Skeletal muscle cell (primary cell): ENCODE measurements at regions not wholly inside any gene's neighbourhood (a gene's known extent, or its start where the extent isn't known, plus 50 kb on each side); places are given as distances from the start of the nearest gene placed in this dataset.
"Not testable (repeated sequence)": the region's sequence is repeated elsewhere in the genome, so short reads cannot be mapped to it uniquely, and the experiment has no call there.

ENCODE experiments used
- DNase-seq: peaks from one replicate; pipeline ENCODE4 v3.0.0-alpha.2; 2010; ENCODE audit warnings: low read depth
- H3K4me3 ChIP-seq: 2 replicates; pipeline ENCODE4 v1.5.1; 2011; ENCODE audit warnings: low read depth, mild to moderate bottlenecking, control low read depth, low read length, moderate library complexity

DNA sequence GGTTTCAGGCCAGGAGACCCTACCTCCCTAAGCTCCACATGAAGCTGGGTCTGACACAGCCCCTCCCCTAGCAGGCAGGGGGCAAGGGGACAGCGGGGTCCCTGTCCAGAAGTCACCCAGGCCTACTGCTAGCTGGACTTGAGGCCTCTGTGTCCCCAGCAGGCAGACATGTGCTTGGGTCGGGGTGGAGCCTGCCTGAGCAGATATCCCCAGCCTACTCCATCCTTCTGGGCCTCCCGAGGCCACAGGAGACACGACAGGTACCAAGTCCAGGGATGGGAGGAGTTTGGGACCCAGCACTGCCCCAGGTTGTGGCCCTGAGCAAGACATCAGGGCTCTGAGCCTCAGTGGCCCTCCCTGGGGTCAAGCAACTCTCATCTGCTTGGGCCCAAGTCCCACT, 105.2 kb upstream of the EIF5 start:
- no peak for DNase-seq
- no peak overlapping the region for H3K4me3 ChIP-seq

DNA sequence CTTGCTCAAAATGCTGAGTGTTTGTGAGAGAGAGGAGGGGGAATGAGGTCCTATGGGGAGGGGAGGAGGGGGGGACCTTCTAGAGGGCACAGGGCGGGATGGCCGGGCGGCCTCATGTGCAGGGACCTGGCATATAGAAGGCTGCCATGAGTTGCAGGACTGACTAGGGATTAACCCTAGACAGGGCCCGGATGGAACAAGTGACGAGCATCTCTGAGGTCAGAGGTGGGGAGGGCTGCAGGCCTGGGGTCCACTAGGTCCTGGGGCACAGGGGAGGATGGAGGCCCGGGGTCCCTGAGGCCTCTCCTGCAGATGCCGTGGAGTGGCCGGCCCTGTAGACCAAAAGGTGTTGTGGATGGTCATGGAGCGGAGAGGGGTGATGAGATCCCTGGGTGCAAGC, 104.0 kb upstream of the EIF5 start:
- H3K4me3 ChIP-seq = no peak overlapping the region
- no peak for DNase-seq

- no peak for DNase-seq
- H3K4me3 ChIP-seq = no peak overlapping the region
Measured at GRCh38 chr14:103230658-103231334, 103.2 kb upstream of the EIF5 start.

- no peak overlapping the region for H3K4me3 ChIP-seq
Measured at GRCh38 chr14:103231376-103232019, 102.5 kb upstream of the EIF5 start.

DNA sequence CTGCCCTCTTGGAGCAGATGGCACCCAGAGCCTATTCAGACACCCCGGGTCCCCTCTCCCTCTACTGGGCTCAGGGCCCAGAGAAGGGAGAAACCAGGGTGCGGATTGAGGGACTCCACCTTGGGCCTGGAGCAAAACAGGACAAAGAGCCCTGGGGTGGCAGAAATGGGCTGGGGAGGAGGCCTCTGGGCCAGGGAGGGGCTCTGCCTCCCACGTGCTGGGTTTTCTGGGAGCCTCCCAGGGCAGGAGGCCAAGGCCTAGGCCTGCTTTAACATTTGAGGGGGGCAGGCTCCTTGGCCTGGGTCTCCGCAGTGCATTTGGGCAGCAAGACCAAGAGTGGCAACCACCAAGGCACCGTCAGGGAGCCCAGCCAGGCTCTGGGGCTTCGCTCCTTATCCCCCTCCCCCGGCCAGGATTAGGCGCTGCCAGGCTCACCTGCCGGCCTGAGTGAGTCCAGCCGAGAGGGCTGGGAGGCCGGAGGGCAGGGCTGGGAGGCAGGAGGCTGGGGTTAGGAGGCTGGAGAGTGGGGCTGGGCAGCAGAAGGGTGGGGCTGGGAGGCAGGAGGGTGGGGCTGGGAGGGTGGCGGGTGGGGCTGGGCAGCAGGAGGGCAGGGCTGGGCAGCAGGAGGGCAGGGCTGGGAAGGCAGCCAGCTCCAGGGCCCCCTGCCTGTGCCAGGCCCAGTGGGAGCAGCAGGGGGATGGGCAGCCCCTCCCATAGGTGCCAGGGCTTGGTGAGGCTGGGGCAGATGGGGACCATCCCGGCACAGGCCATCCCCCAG, 101.8 kb upstream of the EIF5 start:
- no peak for DNase-seq
- H3K4me3 ChIP-seq = no peak overlapping the region

More at GRCh38 chr14:103231376-103232019, 102.5 kb upstream of the EIF5 start:
- DNase-seq = no peak

DNA sequence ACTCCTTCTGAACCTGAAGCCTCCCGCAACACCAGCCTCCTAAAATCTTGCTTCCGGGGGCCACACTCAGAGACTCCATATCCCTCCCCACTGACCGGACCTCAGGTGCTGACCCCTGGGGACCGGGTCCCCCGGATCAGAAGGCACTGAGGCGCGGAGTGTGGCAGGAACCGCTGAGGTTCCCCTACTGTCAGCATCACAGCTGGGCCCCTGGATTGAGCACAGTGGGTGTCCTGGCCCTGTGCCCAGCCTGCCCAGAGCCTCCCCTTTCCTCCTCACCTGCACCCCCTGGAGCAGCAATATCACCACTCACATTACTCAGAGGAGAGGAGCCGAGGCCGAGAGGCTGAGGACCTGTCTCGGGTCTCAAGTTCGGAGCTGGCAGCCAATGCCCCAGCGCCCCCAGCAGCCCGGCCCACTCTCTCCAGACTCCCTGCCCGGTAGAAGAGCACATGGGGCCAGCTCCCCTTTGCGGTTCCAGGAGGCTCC, 101.2 kb upstream of the EIF5 start:
- DNase-seq = no peak
- no peak overlapping the region for H3K4me3 ChIP-seq

DNA sequence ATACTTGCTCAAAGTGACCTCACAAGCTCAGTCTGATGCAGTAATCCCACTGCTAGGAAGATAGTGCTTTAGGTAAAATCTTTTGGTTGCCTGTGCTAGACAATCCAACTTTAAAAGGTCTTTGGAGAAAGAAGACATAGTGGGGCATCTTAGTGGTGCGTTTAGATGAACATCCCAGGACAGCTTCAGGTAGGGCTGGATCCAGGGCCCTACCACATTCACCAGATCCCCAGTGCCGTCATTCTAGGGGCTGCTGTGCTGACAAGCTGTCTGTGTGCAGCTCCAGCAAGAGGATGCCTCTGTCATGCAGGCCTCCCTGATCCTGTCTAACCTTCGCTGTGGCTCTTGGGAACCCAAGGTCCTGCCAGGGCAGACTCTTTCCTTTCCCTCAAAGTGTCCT, 100.7 kb upstream of the EIF5 start:
- no peak overlapping the region for H3K4me3 ChIP-seq
- no peak for DNase-seq

- not testable (repeated sequence) for DNase-seq, H3K4me3 ChIP-seq
Measured at GRCh38 chr14:103234826-103235225, 99.2 kb upstream of the EIF5 start.

DNA sequence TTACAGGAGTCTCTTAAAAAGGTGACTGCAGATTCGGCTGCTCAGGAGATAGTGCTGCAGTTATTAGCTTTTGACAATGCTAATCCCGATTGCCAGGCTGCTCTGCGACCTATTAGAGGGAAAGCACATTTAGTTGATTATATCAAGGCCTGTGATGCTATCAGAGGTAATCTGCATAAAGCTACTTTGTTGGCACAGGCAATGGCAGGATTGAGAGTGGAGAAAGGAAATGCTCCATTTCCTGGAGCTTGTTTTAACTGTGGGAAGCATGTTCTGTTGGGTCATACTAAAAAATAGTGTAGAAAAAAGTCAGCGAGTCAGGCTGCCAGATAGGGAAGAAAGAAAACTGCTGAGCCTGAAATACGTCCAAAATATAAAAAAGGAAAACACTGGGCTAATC, 98.5 kb upstream of the EIF5 start:
- DNase-seq, H3K4me3 ChIP-seq: not testable (repeated sequence)

DNA sequence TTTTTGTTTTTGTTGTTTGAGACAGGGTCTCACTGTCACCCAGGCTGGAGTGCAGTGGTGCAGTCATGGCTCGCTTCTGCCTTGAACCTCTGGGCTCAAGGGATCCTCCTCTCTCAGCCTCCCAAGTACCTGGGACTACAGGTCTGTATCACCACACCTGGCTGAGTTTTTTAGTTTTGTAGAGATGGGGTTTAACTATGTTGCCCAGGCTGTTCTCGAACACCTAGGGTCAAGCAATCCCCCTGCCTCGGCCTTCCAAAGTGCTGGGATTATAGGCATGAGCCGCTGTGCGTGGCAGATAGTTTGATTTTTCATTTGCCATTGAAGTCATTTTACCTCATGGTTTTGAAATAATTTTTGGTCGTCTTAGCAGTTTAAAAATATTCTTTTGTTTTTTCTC, 94.3 kb upstream of the EIF5 start:
- H3K4me3 ChIP-seq = no peak overlapping the region
- no peak for DNase-seq

GRCh38 chr14:103241531-103241930, 92.5 kb upstream of the EIF5 start:
- DNase-seq = no peak

GRCh38 chr14:103243764-103244737, 90.0 kb upstream of the EIF5 start:
- DNase-seq = no peak
- no peak overlapping the region for H3K4me3 ChIP-seq

More at GRCh38 chr14:103241531-103241930, 92.5 kb upstream of the EIF5 start:
- H3K4me3 ChIP-seq = no peak overlapping the region

DNA sequence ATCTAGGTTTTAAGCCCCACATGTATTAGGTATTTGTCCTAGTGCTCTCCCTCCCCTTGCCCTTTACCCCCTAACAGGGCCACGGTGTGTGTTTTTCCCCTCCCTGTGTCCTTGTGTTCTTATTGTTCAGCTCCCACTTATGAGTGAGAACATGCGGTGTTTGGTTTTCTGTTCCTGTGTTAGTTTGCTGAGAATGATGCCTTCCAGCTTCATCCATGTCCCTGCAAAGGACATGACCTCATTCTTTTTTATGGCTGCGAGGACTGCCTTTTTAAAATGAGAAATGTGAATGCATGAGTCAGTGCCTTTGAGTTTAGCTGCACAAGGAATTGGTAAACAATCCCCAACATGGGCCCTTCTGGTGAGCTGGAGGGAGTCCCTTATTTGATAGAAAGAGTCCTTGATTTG, 88.4 kb upstream of the EIF5 start:
- peak; percentile 15 for DNase-seq
- not testable (repeated sequence) for H3K4me3 ChIP-seq

DNA sequence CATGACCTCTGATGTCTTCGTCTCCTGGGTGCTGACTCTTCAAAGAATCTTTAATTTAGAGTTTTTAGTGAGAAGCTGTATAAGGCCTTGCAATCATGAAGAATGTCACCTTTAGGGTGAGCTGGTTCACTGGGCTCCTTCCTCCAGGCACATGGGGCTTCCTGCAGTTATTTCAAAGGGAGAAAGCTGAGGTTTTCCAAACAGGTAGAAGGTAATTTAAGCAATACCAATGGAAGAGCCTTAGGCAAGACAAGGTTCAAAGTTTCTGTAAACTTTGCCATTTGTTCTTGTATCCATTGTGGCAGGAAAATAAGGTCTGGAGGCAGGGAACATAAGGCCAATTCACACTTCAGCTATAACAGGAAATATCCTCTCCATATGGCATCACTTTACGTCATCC, 88.0 kb upstream of the EIF5 start:
- no peak for DNase-seq
- no peak overlapping the region for H3K4me3 ChIP-seq

GRCh38 chr14:103247169-103247606, 86.8 kb upstream of the EIF5 start:
- DNase-seq = no peak
- H3K4me3 ChIP-seq = no peak overlapping the region

GRCh38 chr14:103250181-103250580, 83.9 kb upstream of the EIF5 start:
- no peak for DNase-seq
- no peak overlapping the region for H3K4me3 ChIP-seq

- DNase-seq = no peak
- H3K4me3 ChIP-seq = no peak overlapping the region
Measured at GRCh38 chr14:103250874-103251273, 83.2 kb upstream of the EIF5 start.

DNA sequence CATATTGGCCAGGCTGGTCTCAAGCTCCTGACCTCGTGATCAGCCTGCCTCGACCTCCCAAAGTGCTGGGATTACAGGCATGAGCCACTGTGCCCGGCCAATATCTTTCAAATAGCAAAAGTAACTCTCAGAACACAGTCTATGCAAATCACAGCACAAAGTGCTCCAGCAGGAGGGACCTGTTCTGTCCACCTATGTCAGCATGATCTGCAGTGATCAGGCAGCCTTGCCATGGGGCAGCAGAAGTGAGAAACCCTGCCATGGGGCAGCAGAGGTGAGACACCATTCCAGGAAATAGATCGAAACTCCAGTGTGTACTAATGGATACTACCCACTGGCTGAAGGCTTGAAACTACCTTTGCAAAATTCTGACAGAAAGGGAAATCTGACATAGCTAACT, 78.5 kb upstream of the EIF5 start:
- H3K4me3 ChIP-seq = no peak overlapping the region
- DNase-seq = no peak

- DNase-seq = no peak
- no peak overlapping the region for H3K4me3 ChIP-seq
Measured at GRCh38 chr14:103256406-103256805, 77.6 kb upstream of the EIF5 start.
